ENCODE measurements at regions not wholly inside any gene's neighbourhood (a gene's known extent, or its start where the extent isn't known, plus 50 kb on each side); places are given as distances from the start of the nearest gene placed in this dataset.

DNA sequence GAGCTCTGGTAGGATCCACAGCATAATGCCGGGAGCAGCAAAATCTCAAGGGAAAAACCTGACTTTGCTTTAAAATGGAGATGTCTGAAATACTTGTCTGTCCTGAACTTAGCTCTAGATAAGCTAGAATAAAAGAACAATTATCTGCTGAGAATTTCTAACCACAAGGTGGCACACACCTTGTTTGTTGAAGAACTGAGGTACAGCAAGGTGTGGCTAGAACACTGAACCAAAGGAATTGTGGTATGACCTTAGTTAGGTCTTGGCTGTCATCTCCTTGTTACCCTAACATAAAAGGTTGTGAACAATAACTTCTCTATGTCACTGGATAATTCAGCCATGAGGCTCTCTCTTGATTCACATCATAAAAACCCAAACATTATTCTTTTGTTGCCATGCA is 72.3 kb upstream of the ANXA1 start:
- Histone ChIP-seq H3K36me3 (ENCODE audit: control insufficient read depth, insufficient read depth, low read length) (no peaks in the 10 kb centered on the region), H3K4me3 (ENCODE audit: extremely low read depth, insufficient read depth, low read length, poor library complexity, severe bottlenecking) (no peak overlapping the region), H3K9me3 (ENCODE audit: control insufficient read depth, low read length) (no peaks in the 10 kb centered on the region), H3K4me1 (ENCODE audit: control insufficient read depth, insufficient read depth, low read length, poor library complexity, severe bottlenecking) (no peaks in the 10 kb centered on the region), H3K27ac (ENCODE audit: low read depth, low read length, severe bottlenecking) (no peak overlapping the region)
- 80 to 100% methylated on average over 1 of the region's 1 CpG for WGBS, 2 experiments (ENCODE audit: insufficient coverage in 2 of 2)

DNA sequence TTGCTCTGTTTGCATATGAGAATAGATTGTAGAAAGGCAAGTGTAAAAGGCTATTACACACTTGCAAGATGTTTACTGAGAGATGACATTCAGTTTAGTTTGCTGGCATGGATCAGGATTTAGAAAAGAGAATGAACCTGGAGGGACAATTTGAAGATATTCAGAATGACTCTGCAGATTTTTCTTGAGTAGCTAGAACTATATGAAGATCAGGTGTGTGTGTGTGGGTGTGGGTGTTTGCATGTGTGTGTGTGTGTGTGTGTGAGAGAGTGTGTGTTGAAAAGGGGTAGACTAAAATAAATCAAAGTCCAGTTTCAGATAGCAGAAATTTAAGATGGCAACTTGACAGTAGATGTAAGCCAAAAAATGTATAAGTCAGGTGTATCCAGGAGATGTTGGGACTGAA is 74.0 kb upstream of the ANXA1 start:
- Histone ChIP-seq H3K9me3 (ENCODE audit: control insufficient read depth, low read length) (no peaks in the 10 kb centered on the region), H3K36me3 (ENCODE audit: control insufficient read depth, insufficient read depth, low read length) (no peaks in the 10 kb centered on the region), H3K4me3 (ENCODE audit: extremely low read depth, insufficient read depth, low read length, poor library complexity, severe bottlenecking) (no peak overlapping the region), H3K4me1 (ENCODE audit: control insufficient read depth, insufficient read depth, low read length, poor library complexity, severe bottlenecking) (no peaks in the 10 kb centered on the region), H3K27ac (ENCODE audit: low read depth, low read length, severe bottlenecking) (no peak overlapping the region)

DNA sequence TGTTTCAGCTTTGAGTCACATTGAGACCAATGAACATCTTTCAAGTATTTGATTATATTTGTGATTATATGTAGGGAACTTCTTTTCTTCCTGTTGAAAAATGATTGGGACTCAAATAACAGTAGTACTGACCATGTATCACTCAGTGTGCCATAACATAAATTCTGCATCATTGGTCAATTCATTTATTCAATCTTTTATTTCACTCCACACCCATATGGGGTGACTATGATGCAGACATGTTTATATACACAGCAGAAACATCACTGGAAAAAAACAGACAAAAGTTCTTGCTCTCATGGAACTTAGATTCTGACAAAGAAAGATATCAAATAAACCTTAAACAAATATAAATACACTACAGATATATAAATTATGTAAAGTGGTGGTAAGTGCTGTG is 74.7 kb upstream of the ANXA1 start:
- H3K4me1 ChIP-seq (ENCODE audit: control insufficient read depth, insufficient read depth, low read length, poor library complexity, severe bottlenecking), result no peaks in the 10 kb centered on the region
- H3K36me3 ChIP-seq (ENCODE audit: control insufficient read depth, insufficient read depth, low read length), result no peaks in the 10 kb centered on the region
- no peaks in the 10 kb centered on the region for H3K9me3 ChIP-seq (ENCODE audit: control insufficient read depth, low read length)
- H3K27ac ChIP-seq (ENCODE audit: low read depth, low read length, severe bottlenecking), result no peak overlapping the region
- no peak overlapping the region for H3K4me3 ChIP-seq (ENCODE audit: extremely low read depth, insufficient read depth, low read length, poor library complexity, severe bottlenecking)

DNA sequence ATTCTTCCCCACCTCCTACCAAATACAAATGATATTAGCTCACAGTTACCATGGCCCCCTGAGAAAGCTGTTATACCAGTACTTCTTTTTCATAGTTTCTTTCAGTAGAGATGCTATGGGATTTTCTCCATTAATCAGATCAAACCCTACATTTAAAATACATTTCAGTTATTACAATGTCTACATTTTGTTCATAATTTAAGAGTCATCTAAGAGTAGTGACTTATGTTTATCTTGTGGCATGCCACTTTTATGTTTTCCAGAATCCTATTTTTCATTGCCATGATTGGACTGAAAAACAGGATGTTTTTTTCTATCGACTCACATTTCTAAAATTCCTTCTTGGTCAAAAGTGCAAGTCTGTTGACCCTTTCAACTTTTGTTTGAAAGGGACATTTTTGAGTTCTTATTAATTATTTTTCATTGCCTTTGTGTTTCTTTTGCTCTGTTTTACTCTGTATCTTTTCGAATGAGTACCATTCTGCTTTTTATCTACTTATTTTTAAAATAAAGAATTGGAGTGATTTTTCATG is 77.4 kb upstream of the ANXA1 start:
- no peaks in the 10 kb centered on the region for H3K36me3 ChIP-seq (ENCODE audit: control insufficient read depth, insufficient read depth, low read length)
- H3K4me3 ChIP-seq (ENCODE audit: extremely low read depth, insufficient read depth, low read length, poor library complexity, severe bottlenecking), result no peak overlapping the region
- no peak overlapping the region for H3K27ac ChIP-seq (ENCODE audit: low read depth, low read length, severe bottlenecking)
- no peaks in the 10 kb centered on the region for H3K9me3 ChIP-seq (ENCODE audit: control insufficient read depth, low read length)
- WGBS, 2 experiments (ENCODE audit: insufficient coverage in 2 of 2), result 83 to 100% methylated on average over 1 of the region's 2 CpGs
- no peaks in the 10 kb centered on the region for H3K4me1 ChIP-seq (ENCODE audit: control insufficient read depth, insufficient read depth, low read length, poor library complexity, severe bottlenecking)

DNA sequence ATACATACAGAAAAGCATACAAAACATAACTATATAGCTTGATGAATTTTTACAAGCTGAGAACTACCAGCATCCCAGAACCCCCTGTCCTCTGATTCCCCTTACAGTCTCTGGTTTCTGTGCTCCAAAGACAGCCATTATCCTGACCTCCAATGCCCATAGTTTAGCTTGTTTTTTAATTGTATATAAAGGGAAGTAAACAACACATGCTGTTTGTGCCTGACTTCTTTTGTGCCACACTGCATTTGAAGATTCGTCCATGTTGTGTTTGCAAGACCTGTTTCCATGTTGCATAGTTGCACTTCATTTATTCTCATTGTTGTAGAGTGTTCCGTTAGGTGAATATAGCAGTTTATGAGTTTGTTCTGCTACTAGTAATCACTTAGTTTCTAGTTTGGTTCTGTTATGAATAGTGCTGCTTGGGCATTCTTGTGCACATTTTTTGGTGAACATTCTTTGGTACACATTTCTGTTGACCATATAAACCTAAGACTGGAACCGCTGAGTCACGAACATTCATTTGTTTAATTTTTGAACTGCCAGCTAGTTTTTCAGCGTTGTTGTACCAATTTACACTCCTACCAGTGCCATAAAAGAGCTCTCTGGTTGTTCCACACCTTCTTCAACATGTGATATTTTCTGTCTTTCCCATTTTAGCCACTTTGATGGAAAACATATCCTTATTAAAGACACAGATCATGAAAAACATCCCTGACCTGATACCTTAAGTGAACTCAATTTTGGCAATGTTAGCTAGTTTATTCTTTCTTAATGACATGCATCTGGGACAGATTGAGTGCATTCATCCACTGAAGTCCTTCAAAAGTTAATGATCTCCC is 78.1 kb upstream of the ANXA1 start:
- no peaks in the 10 kb centered on the region for H3K4me1 ChIP-seq (ENCODE audit: control insufficient read depth, insufficient read depth, low read length, poor library complexity, severe bottlenecking)
- H3K36me3 ChIP-seq (ENCODE audit: control insufficient read depth, insufficient read depth, low read length), result no peaks in the 10 kb centered on the region
- H3K4me3 ChIP-seq (ENCODE audit: extremely low read depth, insufficient read depth, low read length, poor library complexity, severe bottlenecking), result no peak overlapping the region
- no peak overlapping the region for H3K27ac ChIP-seq (ENCODE audit: low read depth, low read length, severe bottlenecking)
- no peaks in the 10 kb centered on the region for H3K9me3 ChIP-seq (ENCODE audit: control insufficient read depth, low read length)
- WGBS, 2 experiments (ENCODE audit: insufficient coverage in 2 of 2), result 92 to 94% methylated on average over 3 to 4 of the region's 5 CpGs

DNA sequence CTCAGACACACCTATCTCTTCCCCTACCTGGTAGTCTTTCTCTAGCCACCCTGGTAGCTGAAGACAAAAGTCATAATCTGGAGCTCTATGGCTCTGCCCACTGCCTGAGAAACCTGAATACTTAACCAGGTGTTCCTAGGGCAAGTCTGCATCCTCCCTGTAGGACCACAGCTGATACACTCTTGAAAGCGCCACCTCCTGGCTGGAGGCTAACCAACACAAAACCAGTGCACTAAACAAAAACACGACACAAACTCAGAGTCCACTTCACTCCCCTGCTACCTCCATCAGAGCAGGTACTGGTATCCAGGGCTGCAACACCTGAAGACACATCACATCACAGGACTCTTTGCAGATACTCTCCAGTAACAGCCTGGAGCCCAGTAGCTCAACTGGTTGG is 84.6 kb upstream of the ANXA1 start:
- Histone ChIP-seq H3K4me1 (ENCODE audit: control insufficient read depth, insufficient read depth, low read length, poor library complexity, severe bottlenecking) (no peaks in the 10 kb centered on the region), H3K27ac (ENCODE audit: low read depth, low read length, severe bottlenecking) (no peak overlapping the region), H3K4me3 (ENCODE audit: extremely low read depth, insufficient read depth, low read length, poor library complexity, severe bottlenecking) (no peak overlapping the region), H3K9me3 (ENCODE audit: control insufficient read depth, low read length) (no peaks in the 10 kb centered on the region), H3K36me3 (ENCODE audit: control insufficient read depth, insufficient read depth, low read length) (no peaks in the 10 kb centered on the region)
- 89% methylated on average over 2 of the region's 2 CpGs; no CpG with 5 or more reads in 1 of the 2 experiments for WGBS, 2 experiments (ENCODE audit: insufficient coverage in 2 of 2)

DNA sequence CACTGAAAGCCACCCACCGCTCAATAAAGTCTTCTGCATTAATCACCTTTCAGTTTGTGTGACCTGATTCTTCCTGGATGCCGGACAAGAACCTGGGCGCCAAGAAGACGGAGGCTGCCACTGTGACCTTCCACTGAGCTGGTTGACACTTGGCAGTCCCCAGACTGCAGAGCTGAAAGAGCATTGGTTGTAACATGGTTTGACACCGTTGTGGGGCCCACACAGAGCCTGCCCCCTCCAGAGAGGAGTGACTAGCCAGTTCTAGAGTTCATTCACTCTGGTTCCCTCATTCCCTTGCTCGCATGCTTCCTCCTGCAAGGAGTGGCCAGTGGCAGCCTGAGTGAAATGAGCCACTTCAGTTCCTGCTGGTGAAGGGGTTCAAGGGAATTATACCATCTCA is 86.2 kb upstream of the ANXA1 start:
- Histone ChIP-seq H3K36me3 (ENCODE audit: control insufficient read depth, insufficient read depth, low read length) (no peaks in the 10 kb centered on the region), H3K4me1 (ENCODE audit: control insufficient read depth, insufficient read depth, low read length, poor library complexity, severe bottlenecking) (no peaks in the 10 kb centered on the region), H3K27ac (ENCODE audit: low read depth, low read length, severe bottlenecking) (no peak overlapping the region), H3K9me3 (ENCODE audit: control insufficient read depth, low read length) (no peaks in the 10 kb centered on the region), H3K4me3 (ENCODE audit: extremely low read depth, insufficient read depth, low read length, poor library complexity, severe bottlenecking) (no peak overlapping the region)
- WGBS, 2 experiments (ENCODE audit: insufficient coverage in 2 of 2), result 96 to 100% methylated on average over 5 of the region's 6 CpGs

DNA sequence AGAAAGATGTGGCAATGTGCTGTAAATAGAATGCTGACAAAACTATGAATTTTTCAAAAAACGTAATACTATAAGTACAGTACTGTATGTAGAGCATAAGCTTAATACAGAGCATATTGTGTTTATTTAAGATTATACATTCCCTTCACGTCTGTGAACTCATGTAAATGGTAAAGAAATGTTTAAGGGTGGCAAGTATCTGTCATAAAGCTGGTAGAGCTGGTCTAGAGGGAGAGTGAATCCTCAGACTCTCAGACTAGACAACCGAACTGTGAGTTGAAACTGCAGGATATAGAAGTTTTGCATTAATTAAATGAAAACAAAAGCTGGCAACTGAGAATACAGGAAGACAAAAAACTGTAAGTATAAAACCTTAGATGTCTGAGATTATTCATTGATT is 87.3 kb upstream of the ANXA1 start:
- H3K27ac ChIP-seq (ENCODE audit: low read depth, low read length, severe bottlenecking), result no peak overlapping the region
- H3K36me3 ChIP-seq (ENCODE audit: control insufficient read depth, insufficient read depth, low read length), result no peaks in the 10 kb centered on the region
- WGBS, 2 experiments (ENCODE audit: insufficient coverage in 2 of 2), result 65% methylated on average over 2 of the region's 3 CpGs; no CpG with 5 or more reads in 1 of the 2 experiments
- H3K4me3 ChIP-seq (ENCODE audit: extremely low read depth, insufficient read depth, low read length, poor library complexity, severe bottlenecking), result no peak overlapping the region
- H3K9me3 ChIP-seq (ENCODE audit: control insufficient read depth, low read length), result no peaks in the 10 kb centered on the region
- H3K4me1 ChIP-seq (ENCODE audit: control insufficient read depth, insufficient read depth, low read length, poor library complexity, severe bottlenecking), result no peaks in the 10 kb centered on the region

DNA sequence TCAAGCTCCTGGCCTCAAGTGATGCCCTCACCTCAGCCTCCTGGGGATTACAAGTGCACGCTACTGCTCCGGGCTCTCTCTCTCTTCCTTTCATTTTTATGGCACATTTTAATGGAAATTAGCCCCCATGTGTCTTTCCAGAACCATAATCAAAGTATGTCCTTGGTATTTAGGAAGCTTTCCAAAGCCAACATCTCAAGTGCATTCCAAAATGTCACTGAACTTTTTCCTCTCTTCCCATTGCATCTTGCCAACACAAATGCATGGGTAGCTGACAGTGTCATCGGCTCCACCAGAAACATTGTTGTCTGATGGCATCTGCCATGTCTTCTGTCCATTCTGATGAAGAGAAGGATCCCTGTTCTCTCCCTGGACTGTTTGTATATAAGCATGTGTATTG is 90.5 kb upstream of the ANXA1 start:
- no peaks in the 10 kb centered on the region for H3K9me3 ChIP-seq (ENCODE audit: control insufficient read depth, low read length)
- H3K4me1 ChIP-seq (ENCODE audit: control insufficient read depth, insufficient read depth, low read length, poor library complexity, severe bottlenecking), result no peaks in the 10 kb centered on the region
- WGBS, 2 experiments (ENCODE audit: insufficient coverage in 2 of 2), result 88 to 100% methylated on average over 1 to 3 of the region's 3 CpGs
- H3K4me3 ChIP-seq (ENCODE audit: extremely low read depth, insufficient read depth, low read length, poor library complexity, severe bottlenecking), result no peak overlapping the region
- H3K36me3 ChIP-seq (ENCODE audit: control insufficient read depth, insufficient read depth, low read length), result no peaks in the 10 kb centered on the region
- no peak overlapping the region for H3K27ac ChIP-seq (ENCODE audit: low read depth, low read length, severe bottlenecking)

DNA sequence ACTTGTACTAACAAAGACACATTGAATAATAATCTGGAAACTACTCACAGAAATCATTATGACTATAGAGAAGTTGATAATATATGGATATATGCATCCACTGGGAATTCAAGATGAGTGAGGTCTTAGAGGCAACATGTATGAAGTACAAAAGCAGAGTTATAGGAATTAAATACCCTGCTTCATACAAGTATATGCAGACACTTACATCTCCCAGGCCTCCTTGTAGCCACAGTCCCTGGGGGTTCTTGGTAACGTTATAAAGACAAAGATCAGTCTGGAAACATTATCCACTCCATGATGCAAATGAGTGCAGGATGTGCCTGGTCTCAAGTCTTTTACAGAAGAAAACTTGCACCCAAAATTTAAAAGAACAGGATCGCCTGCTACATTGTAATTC is 92.4 kb upstream of the ANXA1 start:
- Histone ChIP-seq H3K9me3 (ENCODE audit: control insufficient read depth, low read length) (no peaks in the 10 kb centered on the region), H3K4me1 (ENCODE audit: control insufficient read depth, insufficient read depth, low read length, poor library complexity, severe bottlenecking) (no peaks in the 10 kb centered on the region), H3K36me3 (ENCODE audit: control insufficient read depth, insufficient read depth, low read length) (no peaks in the 10 kb centered on the region), H3K27ac (ENCODE audit: low read depth, low read length, severe bottlenecking) (no peak overlapping the region), H3K4me3 (ENCODE audit: extremely low read depth, insufficient read depth, low read length, poor library complexity, severe bottlenecking) (no peak overlapping the region)
- WGBS, 2 experiments (ENCODE audit: insufficient coverage in 2 of 2), result 50% methylated on average over 1 of the region's 2 CpGs; no CpG with 5 or more reads in 1 of the 2 experiments

DNA sequence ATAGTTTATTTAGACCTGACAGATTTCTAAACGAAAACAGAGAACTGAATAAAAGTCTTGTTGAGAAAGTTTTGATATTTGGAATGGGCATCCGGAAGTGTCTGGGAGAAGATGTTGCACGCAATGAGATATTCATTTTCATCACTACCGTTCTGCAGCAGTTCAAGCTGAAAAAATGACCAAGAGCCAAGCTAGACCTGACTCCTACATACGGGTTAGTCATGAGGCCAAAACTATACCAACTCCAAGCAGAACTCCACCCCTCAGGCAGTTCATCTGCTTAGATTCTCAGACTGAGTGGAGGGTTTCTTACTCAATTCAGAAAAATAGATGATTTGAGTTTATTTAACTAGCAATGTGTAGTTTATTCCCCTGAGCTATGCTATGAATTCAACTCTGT is 95.4 kb upstream of the ANXA1 start:
- Histone ChIP-seq H3K4me1 (ENCODE audit: control insufficient read depth, insufficient read depth, low read length, poor library complexity, severe bottlenecking) (no peaks in the 10 kb centered on the region), H3K9me3 (ENCODE audit: control insufficient read depth, low read length) (no peaks in the 10 kb centered on the region), H3K36me3 (ENCODE audit: control insufficient read depth, insufficient read depth, low read length) (no peaks in the 10 kb centered on the region), H3K4me3 (ENCODE audit: extremely low read depth, insufficient read depth, low read length, poor library complexity, severe bottlenecking) (no peak overlapping the region), H3K27ac (ENCODE audit: low read depth, low read length, severe bottlenecking) (no peak overlapping the region)
- WGBS, 2 experiments (ENCODE audit: insufficient coverage in 2 of 2), result 100% methylated on average over 5 of the region's 5 CpGs; no CpG with 5 or more reads in 1 of the 2 experiments

All from mesodermal cell (in vitro differentiated cells).